Loucy (cell line): ENCODE measurements at regions not wholly inside any gene's neighbourhood (a gene's known extent, or its start where the extent isn't known, plus 50 kb on each side); places are given as distances from the start of the nearest gene placed in this dataset.

ENCODE experiments used
- H2AFZ ChIP-seq: fragments of 200-600 bp; sonication (generic); 2 replicates; pipeline ENCODE4 v1.6.0; 2016; ENCODE audit warnings: antibody characterized with exemption, mild to moderate bottlenecking, low read length, moderate library complexity
- H3F3A ChIP-seq: fragments of 200-600 bp; 2 replicates; pipeline ENCODE4 v1.6.0; 2016; ENCODE audit warnings: antibody characterized with exemption, low read depth, mild to moderate bottlenecking
- H3K27me3 ChIP-seq: fragments of 200-600 bp; sonication (generic); 2 replicates; pipeline ENCODE4 v1.6.1; 2014; ENCODE audit warnings: low read length, mild to moderate bottlenecking; ENCODE audit not compliant: insufficient read depth, poor library complexity, severe bottlenecking
- H3K36me3 ChIP-seq: fragments of 200-600 bp; sonication (generic); 2 replicates; pipeline ENCODE4 v1.6.1; 2016; ENCODE audit warnings: low read length; ENCODE audit not compliant: insufficient read depth
- H3K4me1 ChIP-seq: fragments of 200-600 bp; sonication (generic); 2 replicates; pipeline ENCODE4 v1.5.1; 2014; ENCODE audit warnings: low read length, mild to moderate bottlenecking; ENCODE audit not compliant: insufficient read depth, poor library complexity, severe bottlenecking
- H3K4me2 ChIP-seq: fragments of 200-600 bp; sonication (generic); 2 replicates; pipeline ENCODE4 v1.6.0; 2014; ENCODE audit warnings: antibody characterized with exemption, low read length, low read depth, mild to moderate bottlenecking; ENCODE audit not compliant: poor library complexity, severe bottlenecking
- H3K4me3 ChIP-seq: fragments of 200-600 bp; sonication (generic); 2 replicates; pipeline ENCODE4 v1.5.1; 2014; ENCODE audit warnings: low read length, mild to moderate bottlenecking, mixed read lengths; ENCODE audit not compliant: poor library complexity, severe bottlenecking
- H3K79me2 ChIP-seq: fragments of 200-600 bp; sonication (generic); 2 replicates; pipeline ENCODE4 v1.6.1; 2014; ENCODE audit warnings: low read length; ENCODE audit not compliant: insufficient read depth
- H3K9ac ChIP-seq: fragments of 200-600 bp; sonication (generic); 2 replicates; pipeline ENCODE4 v1.6.0; 2014; ENCODE audit warnings: mild to moderate bottlenecking, low read depth, low read length, moderate library complexity; ENCODE audit not compliant: poor library complexity, severe bottlenecking
- H3K9me2 ChIP-seq: fragments of 200-600 bp; sonication (generic); replicated peaks from 2 replicates; pipeline ENCODE4 v1.6.1; 2016; ENCODE audit warnings: low read depth, low read length, mixed read lengths
- H3K9me3 ChIP-seq: fragments of 200-600 bp; sonication (generic); 2 replicates; pipeline ENCODE4 v1.6.1; 2014; ENCODE audit warnings: mild to moderate bottlenecking, antibody characterized with exemption, low read length, low read depth; ENCODE audit not compliant: insufficient read depth
- H4K20me1 ChIP-seq: fragments of 200-600 bp; sonication (generic); 2 replicates; pipeline ENCODE4 v1.6.0; 2014; ENCODE audit warnings: antibody characterized with exemption, low read length, mild to moderate bottlenecking; ENCODE audit not compliant: insufficient read depth, poor library complexity, severe bottlenecking
- CTCF ChIP-seq: fragments of 200-600 bp; sonication (generic); conservative IDR thresholded peaks from 2 replicates; pipeline ENCODE4 v1.5.1; 2014; ENCODE audit warnings: mild to moderate bottlenecking, antibody characterized with exemption, low read length
- EZH2phosphoT487 ChIP-seq: fragments of 200-600 bp; IDR thresholded peaks from 2 replicates; pipeline ENCODE4 v1.6.1; 2018; ENCODE audit warnings: antibody characterized with exemption, mild to moderate bottlenecking, moderate library complexity, borderline replicate concordance

- Histone ChIP-seq H3K36me3 (no peaks in the 10 kb centered on the region), H3F3A (no peaks in the 10 kb centered on the region), H4K20me1 (no peaks in the 10 kb centered on the region), H3K27me3 (no peaks in the 10 kb centered on the region), H2AFZ (no peak overlapping the region), H3K4me3 (no peak overlapping the region), H3K4me1 (no peaks in the 10 kb centered on the region), H3K9me3 (no peaks in the 10 kb centered on the region), H3K79me2 (no peaks in the 10 kb centered on the region), H3K4me2 (no peak overlapping the region), H3K9ac (no peak overlapping the region), H3K9me2 (no peaks in the 10 kb centered on the region)
- no peak for TF ChIP-seq EZH2phosphoT487
- no peak for TF ChIP-seq CTCF
Observed at GRCh38 chr1:100622966-100623762, 85.2 kb downstream of the GPR88 start.

GRCh38 chr1:100624886-100625610, 87.1 kb downstream of the GPR88 start:
- Histone ChIP-seq H3K27me3 (no peaks in the 10 kb centered on the region), H4K20me1 (no peaks in the 10 kb centered on the region), H3F3A (no peaks in the 10 kb centered on the region), H3K9me2 (no peaks in the 10 kb centered on the region), H3K36me3 (no peaks in the 10 kb centered on the region), H3K9me3 (no peaks in the 10 kb centered on the region), H3K4me2 (no peak overlapping the region), H2AFZ (no peak overlapping the region), H3K79me2 (no peaks in the 10 kb centered on the region), H3K9ac (no peak overlapping the region), H3K4me1 (no peaks in the 10 kb centered on the region), H3K4me3 (no peak overlapping the region)
- no peak for TF ChIP-seq EZH2phosphoT487
- no peak for TF ChIP-seq CTCF

- TF ChIP-seq EZH2phosphoT487 (no peak), CTCF (no peak)
- Histone ChIP-seq H3K27me3 (no peaks in the 10 kb centered on the region), H3K9me3 (no peaks in the 10 kb centered on the region), H3K9ac (no peak overlapping the region), H3K4me1 (peaks cover 6% of the 10 kb centered on the region), H3F3A (no peaks in the 10 kb centered on the region), H4K20me1 (no peaks in the 10 kb centered on the region), H3K9me2 (no peaks in the 10 kb centered on the region), H3K4me3 (no peak overlapping the region), H3K4me2 (no peak overlapping the region), H3K79me2 (no peaks in the 10 kb centered on the region), H3K36me3 (no peaks in the 10 kb centered on the region), H2AFZ (peak overlapping the region; percentile 28; the same call in 1 of the 2 replicates)
Observed at GRCh38 chr1:100626397-100626796, 88.5 kb downstream of the GPR88 start.
